ENCODE measurements at regions not wholly inside any gene's neighbourhood (a gene's known extent, or its start where the extent isn't known, plus 50 kb on each side); places are given as distances from the start of the nearest gene placed in this dataset.

GRCh38 chr1:163766257-163766918, 444.6 kb downstream of the NUF2 start:
- H3K9me3 ChIP-seq, result no peaks in the 10 kb centered on the region
- TF ChIP-seq POLR2A (IDR thresholded peaks at IDR 0.05) (no peak), CTCF (IDR thresholded peaks at IDR 0.05) (no peak)
- no peak for DNase-seq
- no peak overlapping the region for H3K27ac ChIP-seq
- intact Hi-C loops (cut with DNase I), result no loop called here
- no peaks in the 10 kb centered on the region for H3K27me3 ChIP-seq
- 32% methylated on average over 7 of the region's 7 CpGs for WGBS (ENCODE audit: insufficient coverage, low coverage, low lambda C conversion rate, missing lambda C conversion rate)
- H3K4me1 ChIP-seq, result no peaks in the 10 kb centered on the region
- no peak overlapping the region for H3K4me3 ChIP-seq
- ATAC-seq, result no peak
- H3K36me3 ChIP-seq, result no peaks in the 10 kb centered on the region

GRCh38 chr1:163768576-163768975, 446.8 kb downstream of the NUF2 start:
- TF ChIP-seq CTCF (IDR thresholded peaks at IDR 0.05), result no peak
- no peak for TF ChIP-seq POLR2A (IDR thresholded peaks at IDR 0.05)
- ATAC-seq (no peak), DNase-seq (no peak)
- Histone ChIP-seq H3K9me3 (no peaks in the 10 kb centered on the region), H3K36me3 (no peaks in the 10 kb centered on the region), H3K27ac (no peak overlapping the region), H3K4me3 (no peak overlapping the region), H3K4me1 (no peaks in the 10 kb centered on the region), H3K27me3 (no peaks in the 10 kb centered on the region)
- WGBS (ENCODE audit: insufficient coverage, low coverage, low lambda C conversion rate, missing lambda C conversion rate), result 53% methylated on average over 5 of the region's 5 CpGs
- intact Hi-C loops (cut with DNase I), result no loop called here

- no peak overlapping the region for H3K4me3 ChIP-seq
- no peaks in the 10 kb centered on the region for H3K9me3 ChIP-seq
- no peaks in the 10 kb centered on the region for H3K36me3 ChIP-seq
- no peak for DNase-seq
- TF ChIP-seq POLR2A (IDR thresholded peaks at IDR 0.05), result no peak
- no peak for TF ChIP-seq CTCF (IDR thresholded peaks at IDR 0.05)
- no peaks in the 10 kb centered on the region for H3K4me1 ChIP-seq
- WGBS (ENCODE audit: insufficient coverage, low coverage, low lambda C conversion rate, missing lambda C conversion rate), result 31% methylated on average over 4 of the region's 4 CpGs
- no peak overlapping the region for H3K27ac ChIP-seq
- intact Hi-C loops (cut with DNase I), result no loop called here
- no peak for ATAC-seq
- H3K27me3 ChIP-seq, result no peaks in the 10 kb centered on the region
Observed at GRCh38 chr1:163770265-163770664, 448.5 kb downstream of the NUF2 start.

DNA sequence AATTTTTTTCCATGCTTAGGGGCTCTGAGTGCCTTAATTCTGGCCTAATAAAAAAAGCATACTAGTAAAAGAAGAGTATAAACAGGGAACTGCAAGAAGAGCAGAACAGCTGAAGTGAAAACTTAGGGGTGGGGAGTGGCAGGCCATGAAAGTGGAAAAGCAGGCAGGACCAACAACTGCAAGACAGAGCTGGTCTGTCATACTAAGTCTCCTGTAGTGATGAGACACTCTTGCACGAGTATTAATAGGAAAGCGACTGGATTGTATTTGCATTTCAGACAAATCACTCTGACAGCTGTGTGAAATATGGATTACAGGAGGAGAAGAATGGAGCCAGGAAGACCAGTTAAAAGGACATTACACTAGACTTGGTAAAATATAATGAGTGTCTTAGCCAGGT, 449.9 kb downstream of the NUF2 start:
- Histone ChIP-seq H3K4me3 (no peak overlapping the region), H3K27me3 (no peaks in the 10 kb centered on the region), H3K4me1 (no peaks in the 10 kb centered on the region), H3K27ac (no peak overlapping the region), H3K36me3 (no peaks in the 10 kb centered on the region), H3K9me3 (no peaks in the 10 kb centered on the region)
- 68% methylated on average over 2 of the region's 2 CpGs for WGBS (ENCODE audit: insufficient coverage, low coverage, low lambda C conversion rate, missing lambda C conversion rate)
- ATAC-seq (no peak), DNase-seq (no peak)
- TF ChIP-seq CTCF (IDR thresholded peaks at IDR 0.05) (no peak), POLR2A (IDR thresholded peaks at IDR 0.05) (no peak)
- intact Hi-C loops (cut with DNase I), result no loop called here

GRCh38 chr1:163772246-163772645, 450.5 kb downstream of the NUF2 start:
- 64% methylated on average over 1 of the region's 1 CpG for WGBS (ENCODE audit: insufficient coverage, low coverage, low lambda C conversion rate, missing lambda C conversion rate)

More at GRCh38 chr1:163772246-163772645, 450.5 kb downstream of the NUF2 start:
- no peak overlapping the region for H3K4me3 ChIP-seq
- H3K9me3 ChIP-seq, result no peaks in the 10 kb centered on the region
- H3K27me3 ChIP-seq, result no peaks in the 10 kb centered on the region
- TF ChIP-seq CTCF (IDR thresholded peaks at IDR 0.05), result no peak
- H3K27ac ChIP-seq, result no peak overlapping the region
- no peaks in the 10 kb centered on the region for H3K4me1 ChIP-seq
- no peak for ATAC-seq
- intact Hi-C loops (cut with DNase I), result no loop called here
- no peak for DNase-seq
- H3K36me3 ChIP-seq, result no peaks in the 10 kb centered on the region

Measured in right lobe of liver (tissue), 6 donors.